HepG2 (cell line): ENCODE measurements at regions not wholly inside any gene's neighbourhood (a gene's known extent, or its start where the extent isn't known, plus 50 kb on each side); places are given as distances from the start of the nearest gene placed in this dataset.

Experiments used
- ATAC-seq: fragments of 200-7000 bp; cut with Tn5 transposase; 3 replicates; pipeline ENCODE4 v1.9.1; 2020; ENCODE audit warnings: mild to moderate bottlenecking, moderate library complexity
- BruUV-seq: library from RNA; stranded (reverse); fragments of 400-500 nt; replicated peaks from 2 replicates; lab custom pipeline; 2021; lab: Mats Ljungman, UMichigan
- CTCF ChIA-PET: fragments of 300-600 bp; formaldehyde crosslinking; extraction: SDS; loops from one replicate; lab custom pipeline; 2021; ENCODE audit warnings: low total read pairs, inconsistent platforms, low intra/inter-chr PET ratio; lab: Yijun Ruan, JAX
- POLR2A ChIA-PET: fragments of 350-600 bp; sonication (Branson Sonifier 250); formaldehyde crosslinking; loops from one replicate; lab custom pipeline; 2020; ENCODE audit warnings: antibody characterized with exemption, inconsistent platforms; lab: Yijun Ruan, JAX
- DNase-seq: peaks from one replicate; pipeline ENCODE4 v3.0.0-alpha.2; 2015; ENCODE audit warnings: low spot score
- FAIRE-seq: peaks from 3 replicates; lab custom pipeline; 2011; peaks lifted over from hg19 to GRCh38; lab: Jason Lieb, UNC
- H2AFZ ChIP-seq: one replicate; pipeline ENCODE4 v1.6.1; 2011; ENCODE audit warnings: low read length, inconsistent platforms
- H3K27ac ChIP-seq: fragments of 300-600 bp; 3 replicates; pipeline ENCODE4 v1.8.0; 2011; ENCODE audit warnings: mixed run types, mild to moderate bottlenecking, mixed read lengths, low read length, inconsistent platforms; ENCODE audit not compliant: insufficient read depth; ENCODE audit errors: extremely low read length
- H3K27me3 ChIP-seq, 2 experiments: fragments of 200-600 bp in 1 of 2; 2 replicates in 1 of 2; 3 replicates in 1 of 2; pipeline versions ENCODE4 v1.6.0 to v1.8.0; 2011; ENCODE audit warnings: low read length in 2 of 2, mild to moderate bottlenecking in 2 of 2, moderate library complexity in 2 of 2, inconsistent platforms in 1 of 2; ENCODE audit not compliant: insufficient read depth in 2 of 2, control insufficient read depth in 1 of 2
- H3K36me3 ChIP-seq, 2 experiments: fragments of 200-600 bp in 1 of 2; replicated peaks in 1 of 2; 2 replicates in 1 of 2; 3 replicates in 1 of 2; pipeline versions ENCODE4 v1.5.1 to v1.8.0; 2011; ENCODE audit warnings: low read length in 2 of 2, inconsistent platforms in 1 of 2; ENCODE audit not compliant: insufficient read depth in 2 of 2, control insufficient read depth in 1 of 2
- H3K4me1 ChIP-seq: 2 replicates; pipeline ENCODE4 v1.5.1; 2012; ENCODE audit warnings: low read length, inconsistent platforms; ENCODE audit not compliant: insufficient read depth
- H3K4me2 ChIP-seq: 2 replicates; pipeline ENCODE4 v1.6.0; 2011; ENCODE audit warnings: low read depth, low read length, inconsistent platforms
- H3K4me3 ChIP-seq, 3 experiments: fragments of 200-600 bp in 1 of 3; sonication (generic), shearing (Covaris generic) in 1 of 3; replicated peaks in 1 of 3; 2 replicates each; pipeline ENCODE4 v1.5.1; 2011 to 2016; ENCODE audit warnings: low read length in 3 of 3, inconsistent platforms in 2 of 3, low read depth in 2 of 3, mild to moderate bottlenecking in 2 of 3, control low read depth in 1 of 3, mixed read lengths in 1 of 3; ENCODE audit not compliant: insufficient read depth in 1 of 3
- H3K79me2 ChIP-seq: one replicate; pipeline ENCODE4 v1.6.1; 2011; ENCODE audit warnings: low read length, inconsistent platforms; ENCODE audit not compliant: insufficient read depth
- H3K9ac ChIP-seq: 2 replicates; pipeline ENCODE4 v1.6.0; 2011; ENCODE audit warnings: mild to moderate bottlenecking, low read depth, low read length, inconsistent platforms; ENCODE audit not compliant: insufficient read depth
- H3K9me3 ChIP-seq: 2 replicates; pipeline ENCODE4 v1.5.1; 2012; ENCODE audit warnings: mild to moderate bottlenecking, low read length
- H4K20me1 ChIP-seq: 2 replicates; pipeline ENCODE4 v1.6.0; 2011; ENCODE audit warnings: inconsistent platforms, mild to moderate bottlenecking, low read length, moderate library complexity; ENCODE audit not compliant: insufficient read depth
- ADNP ChIP-seq: sonication (generic); formaldehyde crosslinking; IDR thresholded peaks from 2 replicates; pipeline ENCODE4 v1.4.0; 2020; ENCODE audit warnings: missing genetic modification reagents
- ARHGAP35 ChIP-seq: sonication (generic); formaldehyde crosslinking; IDR thresholded peaks from 2 replicates; pipeline ENCODE4 v1.9.0; 2022; ENCODE audit warnings: mild to moderate bottlenecking, inconsistent platforms, moderate library complexity, missing genetic modification reagents, borderline replicate concordance
- FOXJ3 ChIP-seq: sonication (generic); formaldehyde crosslinking; IDR thresholded peaks from 2 replicates; pipeline ENCODE4 v1.4.0; 2020; ENCODE audit warnings: missing genetic modification reagents, mild to moderate bottlenecking, borderline replicate concordance
- FOXO1 ChIP-seq: sonication (generic); formaldehyde crosslinking; IDR thresholded peaks from 2 replicates; pipeline ENCODE4 v1.4.0; 2020; ENCODE audit warnings: missing genetic modification reagents
- GTF2F1 ChIP-seq: fragments of 150-350 bp; IDR thresholded peaks from 2 replicates; pipeline ENCODE4 v1.6.1; 2014; ENCODE audit warnings: low read length
- HNRNPUL1 ChIP-seq: fragments of 200-400 bp; formaldehyde crosslinking; IDR thresholded peaks from 2 replicates; pipeline ENCODE4 v1.6.1; 2017; ENCODE audit warnings: low read depth, mild to moderate bottlenecking, low read length, moderate library complexity
- KDM5B ChIP-seq: sonication (generic); formaldehyde crosslinking; IDR thresholded peaks from 2 replicates; pipeline ENCODE4 v1.4.0; 2020; ENCODE audit warnings: missing genetic modification reagents, mild to moderate bottlenecking, borderline replicate concordance
- TOE1 ChIP-seq: sonication (generic); formaldehyde crosslinking; IDR thresholded peaks from 2 replicates; pipeline ENCODE4 v1.4.0; 2020; ENCODE audit warnings: mild to moderate bottlenecking, missing genetic modification reagents
- ZFP36 ChIP-seq: fragments of 150-350 bp; IDR thresholded peaks from 2 replicates; pipeline ENCODE4 v1.6.1; 2018; ENCODE audit warnings: borderline replicate concordance, low read length, low read depth; ENCODE audit not compliant: partially characterized antibody
- ZNF180 ChIP-seq: sonication (generic); formaldehyde crosslinking; IDR thresholded peaks from 2 replicates; pipeline ENCODE4 v1.4.0; 2020; ENCODE audit warnings: low read depth, missing genetic modification reagents, borderline replicate concordance
- ZNF296 ChIP-seq: sonication (generic); formaldehyde crosslinking; conservative IDR thresholded peaks from 2 replicates; pipeline ENCODE4 v1.5.0; 2020; ENCODE audit warnings: mild to moderate bottlenecking, missing genetic modification reagents
- ZNF432 ChIP-seq: sonication (generic); formaldehyde crosslinking; IDR thresholded peaks from 2 replicates; pipeline ENCODE4 v1.5.0; 2020; ENCODE audit warnings: missing genetic modification reagents, mild to moderate bottlenecking, borderline replicate concordance
- ZNF557 ChIP-seq: sonication (generic); formaldehyde crosslinking; IDR thresholded peaks from 2 replicates; pipeline ENCODE4 v1.4.0; 2020; ENCODE audit warnings: missing genetic modification reagents
- ZNF572 ChIP-seq: sonication (generic); formaldehyde crosslinking; IDR thresholded peaks from 2 replicates; pipeline ENCODE4 v1.5.1; 2020; ENCODE audit warnings: mild to moderate bottlenecking, missing genetic modification reagents
- ZNF75D ChIP-seq: sonication (generic); formaldehyde crosslinking; IDR thresholded peaks from 2 replicates; pipeline ENCODE4 v1.8.1; 2023; ENCODE audit warnings: missing genetic modification reagents, mild to moderate bottlenecking, borderline replicate concordance
- ZNF768 ChIP-seq: sonication (generic); formaldehyde crosslinking; IDR thresholded peaks from 2 replicates; pipeline ENCODE4 v1.4.0; 2020; ENCODE audit warnings: missing genetic modification reagents
- ZNF792 ChIP-seq: IDR thresholded peaks from 2 replicates; pipeline ENCODE4 v1.6.1; 2016
- WGBS: methylation state at CpG from one replicate; pipeline ENCODE4 v1.1.6; 2017; ENCODE audit warnings: low lambda C conversion rate; 5-methylcytosine and 5-hydroxymethylcytosine counted together
- in situ Hi-C: cut with HindIII; loops from 2 replicates; pipeline ENCODE4 v1.10.0; 2017; ENCODE audit warnings: low pct_unique_long_range_greater_than_20kb; ENCODE audit not compliant: extremely low pct_ligation_motif_present
- intact Hi-C: fragments of 100-400 bp; cut with micrococcal nuclease; formaldehyde crosslinking; loops from one replicate; pipeline ENCODE4 v1.10.0; 2022; ENCODE audit not compliant: unreplicated experiment
- TF ChIP-seq, protein P1 (sequence below): IDR thresholded peaks from 2 replicates; pipeline ENCODE4 v1.6.1; 2016; ENCODE audit warnings: mild to moderate bottlenecking
- TF ChIP-seq, protein P2 (sequence below): IDR thresholded peaks from 2 replicates; pipeline ENCODE4 v1.6.1; 2016
- TF ChIP-seq, protein P3 (sequence below): sonication (generic); formaldehyde crosslinking; IDR thresholded peaks from 2 replicates; pipeline ENCODE4 v1.4.0; 2020; ENCODE audit warnings: missing genetic modification reagents

DNA sequence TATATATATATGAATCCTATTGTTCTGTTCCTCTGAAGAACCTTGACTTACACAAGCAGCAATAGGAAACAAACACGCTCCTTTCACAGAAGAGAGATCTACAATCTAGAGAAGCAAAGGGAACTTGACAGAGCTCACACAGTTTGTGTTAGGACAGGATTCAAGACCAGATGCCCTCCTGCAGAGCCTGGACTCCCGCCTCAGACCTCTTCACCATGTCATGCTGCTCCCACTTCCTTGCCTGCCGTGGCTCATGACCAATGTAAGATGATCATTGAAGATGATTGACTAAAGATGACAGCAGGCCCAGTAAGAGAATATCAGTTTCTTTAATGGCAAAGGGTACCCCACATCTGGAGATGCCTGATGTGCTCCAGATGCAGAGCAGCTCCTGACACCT, 111.2 kb upstream of the AGAP1 start (continued):
- TF ChIP-seq, protein P1, sequence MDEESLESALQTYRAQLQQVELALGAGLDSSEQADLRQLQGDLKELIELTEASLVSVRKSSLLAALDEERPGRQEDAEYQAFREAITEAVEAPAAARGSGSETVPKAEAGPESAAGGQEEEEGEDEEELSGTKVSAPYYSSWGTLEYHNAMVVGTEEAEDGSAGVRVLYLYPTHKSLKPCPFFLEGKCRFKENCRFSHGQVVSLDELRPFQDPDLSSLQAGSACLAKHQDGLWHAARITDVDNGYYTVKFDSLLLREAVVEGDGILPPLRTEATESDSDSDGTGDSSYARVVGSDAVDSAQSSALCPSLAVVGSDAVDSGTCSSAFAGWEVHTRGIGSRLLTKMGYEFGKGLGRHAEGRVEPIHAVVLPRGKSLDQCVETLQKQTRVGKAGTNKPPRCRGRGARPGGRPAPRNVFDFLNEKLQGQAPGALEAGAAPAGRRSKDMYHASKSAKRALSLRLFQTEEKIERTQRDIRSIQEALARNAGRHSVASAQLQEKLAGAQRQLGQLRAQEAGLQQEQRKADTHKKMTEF (CRISPR knock-in tag): no peak
- TF ChIP-seq KDM5B (CRISPR knock-in tag): no peak

DNA sequence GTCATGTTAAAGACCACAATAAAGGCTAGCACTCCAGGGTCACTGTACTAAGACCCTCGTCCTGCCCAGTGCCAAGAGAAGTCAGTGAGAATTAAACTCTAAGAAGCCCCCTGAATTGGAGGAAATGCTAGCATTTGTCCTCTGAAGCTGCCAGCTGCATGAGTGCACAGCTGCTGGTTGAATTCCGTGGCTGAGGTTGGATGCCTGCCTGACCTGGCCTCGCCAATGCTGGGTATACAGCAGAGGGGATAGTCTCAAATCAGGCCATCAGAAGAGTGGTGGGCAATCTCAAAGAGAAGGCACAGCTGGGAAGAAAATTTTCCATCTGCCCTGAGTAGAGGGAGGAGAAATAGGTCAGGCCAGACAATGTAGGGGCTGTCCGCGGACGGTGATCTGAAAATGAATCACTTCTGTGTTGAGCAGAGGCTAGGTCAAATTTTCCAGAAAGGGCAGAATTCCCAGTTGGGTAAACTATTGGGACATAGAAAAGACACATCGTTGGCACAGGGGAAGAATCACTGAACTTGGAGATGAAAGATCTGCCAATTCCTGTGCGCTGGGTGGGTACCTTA, 110.5 kb upstream of the AGAP1 start:
- Histone ChIP-seq H2AFZ (no peak overlapping the region), H3K4me3 (no peak overlapping the region), H3K79me2 (no peaks in the 10 kb centered on the region), H3K27ac (no peak overlapping the region), H4K20me1 (no peaks in the 10 kb centered on the region; the same call in 1 of the 2 replicates), H3K4me1 (no peaks in the 10 kb centered on the region), H3K9me3 (no peaks in the 10 kb centered on the region), H3K9ac (no peak overlapping the region), H3K27me3 (peaks cover 3 to 36% of the 10 kb centered on the region in 2 experiments; a peak in 4 of 5 replicates), H3K4me2 (no peak overlapping the region), H3K36me3 (no peaks in the 10 kb centered on the region)
- no peak for TF ChIP-seq HNRNPUL1
- TF ChIP-seq GTF2F1: no peak
- TF ChIP-seq ADNP (CRISPR knock-in tag): no peak
- TF ChIP-seq ZNF296: no peak
- TF ChIP-seq ZNF432 (CRISPR knock-in tag): no peak
- TF ChIP-seq, protein P2, sequence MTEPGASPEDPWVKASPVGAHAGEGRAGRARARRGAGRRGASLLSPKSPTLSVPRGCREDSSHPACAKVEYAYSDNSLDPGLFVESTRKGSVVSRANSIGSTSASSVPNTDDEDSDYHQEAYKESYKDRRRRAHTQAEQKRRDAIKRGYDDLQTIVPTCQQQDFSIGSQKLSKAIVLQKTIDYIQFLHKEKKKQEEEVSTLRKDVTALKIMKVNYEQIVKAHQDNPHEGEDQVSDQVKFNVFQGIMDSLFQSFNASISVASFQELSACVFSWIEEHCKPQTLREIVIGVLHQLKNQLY (CRISPR knock-in tag): no peak
- TF ChIP-seq FOXO1 (CRISPR knock-in tag): no peak
- no peak for TF ChIP-seq TOE1 (CRISPR knock-in tag)
- TF ChIP-seq, protein P3, sequence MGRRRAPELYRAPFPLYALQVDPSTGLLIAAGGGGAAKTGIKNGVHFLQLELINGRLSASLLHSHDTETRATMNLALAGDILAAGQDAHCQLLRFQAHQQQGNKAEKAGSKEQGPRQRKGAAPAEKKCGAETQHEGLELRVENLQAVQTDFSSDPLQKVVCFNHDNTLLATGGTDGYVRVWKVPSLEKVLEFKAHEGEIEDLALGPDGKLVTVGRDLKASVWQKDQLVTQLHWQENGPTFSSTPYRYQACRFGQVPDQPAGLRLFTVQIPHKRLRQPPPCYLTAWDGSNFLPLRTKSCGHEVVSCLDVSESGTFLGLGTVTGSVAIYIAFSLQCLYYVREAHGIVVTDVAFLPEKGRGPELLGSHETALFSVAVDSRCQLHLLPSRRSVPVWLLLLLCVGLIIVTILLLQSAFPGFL (CRISPR knock-in tag): no peak
- TF ChIP-seq ZNF792 (CRISPR knock-in tag): no peak
- TF ChIP-seq ARHGAP35 (CRISPR knock-in tag): no peak
- no peak for TF ChIP-seq FOXJ3 (CRISPR knock-in tag)
- TF ChIP-seq ZNF768 (CRISPR knock-in tag): no peak
- TF ChIP-seq ZNF75D (CRISPR knock-in tag): no peak
- TF ChIP-seq ZNF180 (CRISPR knock-in tag): no peak
- TF ChIP-seq ZNF572 (CRISPR knock-in tag): no peak
- TF ChIP-seq ZNF557 (CRISPR knock-in tag): no peak
- no peak for TF ChIP-seq ZFP36
- intact Hi-C loops: no loop called here
- BruUV-seq: no TSS peak
- ATAC-seq (no peak), FAIRE-seq (no peak), DNase-seq (no peak)
- ChIA-PET POLR2A (no interaction called here), CTCF (no interaction called here)
- in situ Hi-C loops: no loop called here
- WGBS: 40% methylated on average over 8 of the region's 8 CpGs
